ENCODE measurements at regions not wholly inside any gene's neighbourhood (a gene's known extent, or its start where the extent isn't known, plus 50 kb on each side); places are given as distances from the start of the nearest gene placed in this dataset.
A peak's percentile ranks its signal among the peaks of the same experiment; 100 is the strongest.

GRCh38 chr10:31709028-31709427 lies 219.6 kb downstream of the ARHGAP12 start:
- DNase-seq: no peak

GRCh38 chr10:31708474-31708873 lies 220.2 kb downstream of the ARHGAP12 start:
- DNase-seq: no peak

GRCh38 chr10:31708046-31708445 lies 220.6 kb downstream of the ARHGAP12 start:
- DNase-seq: no peak

GRCh38 chr10:31707093-31708039 lies 221.3 kb downstream of the ARHGAP12 start:
- DNase-seq: peak; percentile 25

- DNase-seq: no peak
Observed at GRCh38 chr10:31706464-31707092, 222.1 kb downstream of the ARHGAP12 start.

GRCh38 chr10:31705136-31705535 lies 223.5 kb downstream of the ARHGAP12 start:
- no peak for DNase-seq

GRCh38 chr10:31704195-31704594 lies 224.4 kb downstream of the ARHGAP12 start:
- DNase-seq: no peak

GRCh38 chr10:31702954-31703353 lies 225.7 kb downstream of the ARHGAP12 start:
- DNase-seq: no peak

- peak; percentile 17 for DNase-seq
Observed at GRCh38 chr10:31702005-31702404, 226.6 kb downstream of the ARHGAP12 start.

GRCh38 chr10:31701546-31701945 lies 227.1 kb downstream of the ARHGAP12 start:
- no peak for DNase-seq

- DNase-seq: no peak
Observed at GRCh38 chr10:31700181-31700611, 228.4 kb downstream of the ARHGAP12 start.

GRCh38 chr10:31698181-31698830 lies 230.3 kb downstream of the ARHGAP12 start:
- DNase-seq: no peak

GRCh38 chr10:31697271-31698180 lies 231.1 kb downstream of the ARHGAP12 start:
- no peak for DNase-seq

- no peak for DNase-seq
Observed at GRCh38 chr10:31694929-31695837, 233.4 kb downstream of the ARHGAP12 start.

- DNase-seq: no peak
Observed at GRCh38 chr10:31694126-31694685, 234.4 kb downstream of the ARHGAP12 start.

GRCh38 chr10:31693491-31693890 lies 235.1 kb downstream of the ARHGAP12 start:
- DNase-seq: no peak

- no peak for DNase-seq
Observed at GRCh38 chr10:31689233-31689632, 239.4 kb downstream of the ARHGAP12 start.

GRCh38 chr10:31687663-31688482 lies 240.8 kb downstream of the ARHGAP12 start:
- DNase-seq: no peak

- DNase-seq: no peak
Observed at GRCh38 chr10:31686599-31686998, 242.0 kb downstream of the ARHGAP12 start.

GRCh38 chr10:31683682-31684081 lies 244.9 kb downstream of the ARHGAP12 start:
- DNase-seq: no peak
